DND-41 (cell line): ENCODE measurements at regions not wholly inside any gene's neighbourhood (a gene's known extent, or its start where the extent isn't known, plus 50 kb on each side); places are given as distances from the start of the nearest gene placed in this dataset.
A peak's percentile ranks its signal among the peaks of the same experiment; 100 is the strongest.

Source experiments
- ATAC-seq: fragments of 200-7000 bp; cut with Tn5 transposase; 3 replicates; pipeline ENCODE4 v1.9.1; 2021; ENCODE audit warnings: low read depth; ENCODE audit not compliant: insufficient read depth
- DNase-seq: peaks from one replicate; pipeline ENCODE4 v3.0.0-alpha.2; 2020
- H2AFZ ChIP-seq: 2 replicates; pipeline ENCODE4 v1.6.0; 2012; ENCODE audit warnings: low read depth, low read length
- H3K27ac ChIP-seq: 2 replicates; pipeline ENCODE4 v1.5.1; 2012; ENCODE audit warnings: low read length, inconsistent platforms
- H3K27me3 ChIP-seq: fragments of 200-600 bp; sonication (generic); 2 replicates; pipeline ENCODE4 v1.6.0; 2012; ENCODE audit warnings: low read length, mild to moderate bottlenecking, inconsistent platforms; ENCODE audit not compliant: insufficient read depth, poor library complexity
- H3K36me3 ChIP-seq: 2 replicates; pipeline ENCODE4 v1.5.1; 2012; ENCODE audit warnings: low read length, inconsistent platforms; ENCODE audit not compliant: insufficient read depth
- H3K4me1 ChIP-seq: 2 replicates; pipeline ENCODE4 v1.5.1; 2012; ENCODE audit warnings: mild to moderate bottlenecking, low read length; ENCODE audit not compliant: insufficient read depth
- H3K4me2 ChIP-seq: 2 replicates; pipeline ENCODE4 v1.6.0; 2012; ENCODE audit warnings: mild to moderate bottlenecking, moderate library complexity, low read length, inconsistent platforms; ENCODE audit not compliant: insufficient read depth
- H3K4me3 ChIP-seq, 2 experiments: fragments of 200-600 bp in 1 of 2; shearing (Covaris generic) in 1 of 2; 2 replicates each; pipeline ENCODE4 v1.5.1; 2012 to 2016; ENCODE audit warnings: inconsistent platforms in 2 of 2, low read length in 2 of 2, mild to moderate bottlenecking in 2 of 2, low read depth in 1 of 2, moderate library complexity in 1 of 2
- H3K79me2 ChIP-seq: 2 replicates; pipeline ENCODE4 v1.6.0; 2012; ENCODE audit warnings: low read length, inconsistent platforms; ENCODE audit not compliant: insufficient read depth
- H3K9ac ChIP-seq: 2 replicates; pipeline ENCODE4 v1.6.0; 2012; ENCODE audit warnings: low read depth, mild to moderate bottlenecking, inconsistent platforms, low read length, moderate library complexity
- H3K9me3 ChIP-seq: 2 replicates; pipeline ENCODE4 v1.5.1; 2012; ENCODE audit warnings: low read length, moderate library complexity, mild to moderate bottlenecking, inconsistent platforms; ENCODE audit not compliant: insufficient read depth, severe bottlenecking
- H4K20me1 ChIP-seq: 2 replicates; pipeline ENCODE4 v1.6.0; 2012; ENCODE audit warnings: low read length; ENCODE audit not compliant: insufficient read depth
- EZH2 ChIP-seq: IDR thresholded peaks from 3 replicates; pipeline ENCODE4 v1.6.1; 2012; ENCODE audit warnings: borderline replicate concordance, low read depth, mild to moderate bottlenecking, moderate library complexity, low read length, inconsistent platforms; ENCODE audit not compliant: severe bottlenecking
- TF ChIP-seq, protein P1 (sequence below): IDR thresholded peaks from 2 replicates; pipeline ENCODE4 v1.5.1; 2012; ENCODE audit warnings: borderline replicate concordance, low read length, moderate library complexity, mild to moderate bottlenecking; ENCODE audit not compliant: poor library complexity, severe bottlenecking; ENCODE audit errors: extremely low read depth

DNA sequence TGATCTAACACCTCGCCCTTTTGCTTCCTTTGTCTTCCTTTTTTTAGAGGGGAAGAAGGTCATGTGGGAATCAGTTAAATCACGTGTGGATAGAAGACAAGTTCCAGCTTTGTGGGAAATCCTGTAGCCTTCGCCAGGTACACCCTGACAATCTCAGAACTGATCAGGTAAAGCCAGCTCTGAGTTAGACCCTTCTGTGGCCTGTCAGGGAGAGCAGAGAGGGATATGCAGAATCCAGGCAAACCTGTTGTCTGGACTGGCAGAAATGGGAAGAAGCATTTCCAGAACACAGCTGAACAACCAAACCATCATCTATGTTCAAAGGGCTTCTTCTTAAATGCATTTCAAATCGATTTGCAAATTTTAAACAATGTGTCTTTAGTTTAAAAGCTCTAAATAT, 247.4 kb upstream of the FN1 start:
- Histone ChIP-seq H3K4me3 (no peak overlapping the region), H3K4me1 (peaks cover 17% of the 10 kb centered on the region), H3K79me2 (no peaks in the 10 kb centered on the region), H3K9ac (no peak overlapping the region), H3K36me3 (no peaks in the 10 kb centered on the region), H3K9me3 (no peaks in the 10 kb centered on the region), H3K4me2 (no peak overlapping the region), H3K27ac (no peak overlapping the region), H2AFZ (no peak overlapping the region), H4K20me1 (no peaks in the 10 kb centered on the region), H3K27me3 (peaks cover 4% of the 10 kb centered on the region)
- TF ChIP-seq, protein P1, sequence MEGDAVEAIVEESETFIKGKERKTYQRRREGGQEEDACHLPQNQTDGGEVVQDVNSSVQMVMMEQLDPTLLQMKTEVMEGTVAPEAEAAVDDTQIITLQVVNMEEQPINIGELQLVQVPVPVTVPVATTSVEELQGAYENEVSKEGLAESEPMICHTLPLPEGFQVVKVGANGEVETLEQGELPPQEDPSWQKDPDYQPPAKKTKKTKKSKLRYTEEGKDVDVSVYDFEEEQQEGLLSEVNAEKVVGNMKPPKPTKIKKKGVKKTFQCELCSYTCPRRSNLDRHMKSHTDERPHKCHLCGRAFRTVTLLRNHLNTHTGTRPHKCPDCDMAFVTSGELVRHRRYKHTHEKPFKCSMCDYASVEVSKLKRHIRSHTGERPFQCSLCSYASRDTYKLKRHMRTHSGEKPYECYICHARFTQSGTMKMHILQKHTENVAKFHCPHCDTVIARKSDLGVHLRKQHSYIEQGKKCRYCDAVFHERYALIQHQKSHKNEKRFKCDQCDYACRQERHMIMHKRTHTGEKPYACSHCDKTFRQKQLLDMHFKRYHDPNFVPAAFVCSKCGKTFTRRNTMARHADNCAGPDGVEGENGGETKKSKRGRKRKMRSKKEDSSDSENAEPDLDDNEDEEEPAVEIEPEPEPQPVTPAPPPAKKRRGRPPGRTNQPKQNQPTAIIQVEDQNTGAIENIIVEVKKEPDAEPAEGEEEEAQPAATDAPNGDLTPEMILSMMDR = no peak
- no peak for TF ChIP-seq EZH2
- no peak for DNase-seq
- ATAC-seq = no peak

DNA sequence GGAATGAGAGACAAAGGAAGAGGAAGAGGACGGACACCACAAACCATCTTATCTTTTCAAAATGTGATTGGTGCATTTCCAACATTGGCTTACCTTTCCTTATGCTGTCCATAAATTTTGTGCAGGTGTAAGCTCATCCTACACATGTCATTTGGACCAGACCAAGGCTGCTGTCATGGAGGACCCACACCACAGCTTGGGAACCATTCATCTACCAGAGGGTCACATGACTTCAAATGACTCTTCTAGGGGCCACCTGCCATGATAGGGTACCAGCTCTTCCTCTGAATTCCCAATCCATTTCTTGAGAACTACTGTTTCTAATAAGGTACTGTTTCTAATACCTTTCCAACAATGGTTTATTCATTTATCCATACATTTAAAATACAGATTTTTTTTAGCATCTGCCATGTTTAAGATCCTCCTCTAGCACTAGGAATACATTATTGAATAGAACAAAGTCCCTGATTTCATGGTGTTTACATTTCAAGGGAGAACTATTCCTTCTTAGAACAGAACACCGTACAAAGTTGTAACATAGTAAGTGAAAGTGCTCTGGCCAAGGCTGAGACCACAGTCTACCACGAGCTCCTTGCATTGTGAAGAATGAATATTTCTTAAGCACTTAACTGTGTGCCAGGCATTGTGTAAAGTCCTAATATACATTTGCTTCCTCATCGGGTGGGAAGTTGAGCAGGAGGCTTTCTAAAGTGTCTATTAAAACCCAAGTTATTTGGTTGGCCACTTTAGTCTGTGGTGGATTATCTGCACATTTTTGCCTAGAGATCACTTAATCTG, 246.1 kb upstream of the FN1 start:
- H3K9me3 ChIP-seq = no peaks in the 10 kb centered on the region
- H3K4me1 ChIP-seq = peaks cover 17% of the 10 kb centered on the region
- H3K4me2 ChIP-seq = peak overlapping the region; percentile 15; the same call in 1 of the 2 replicates

DNA sequence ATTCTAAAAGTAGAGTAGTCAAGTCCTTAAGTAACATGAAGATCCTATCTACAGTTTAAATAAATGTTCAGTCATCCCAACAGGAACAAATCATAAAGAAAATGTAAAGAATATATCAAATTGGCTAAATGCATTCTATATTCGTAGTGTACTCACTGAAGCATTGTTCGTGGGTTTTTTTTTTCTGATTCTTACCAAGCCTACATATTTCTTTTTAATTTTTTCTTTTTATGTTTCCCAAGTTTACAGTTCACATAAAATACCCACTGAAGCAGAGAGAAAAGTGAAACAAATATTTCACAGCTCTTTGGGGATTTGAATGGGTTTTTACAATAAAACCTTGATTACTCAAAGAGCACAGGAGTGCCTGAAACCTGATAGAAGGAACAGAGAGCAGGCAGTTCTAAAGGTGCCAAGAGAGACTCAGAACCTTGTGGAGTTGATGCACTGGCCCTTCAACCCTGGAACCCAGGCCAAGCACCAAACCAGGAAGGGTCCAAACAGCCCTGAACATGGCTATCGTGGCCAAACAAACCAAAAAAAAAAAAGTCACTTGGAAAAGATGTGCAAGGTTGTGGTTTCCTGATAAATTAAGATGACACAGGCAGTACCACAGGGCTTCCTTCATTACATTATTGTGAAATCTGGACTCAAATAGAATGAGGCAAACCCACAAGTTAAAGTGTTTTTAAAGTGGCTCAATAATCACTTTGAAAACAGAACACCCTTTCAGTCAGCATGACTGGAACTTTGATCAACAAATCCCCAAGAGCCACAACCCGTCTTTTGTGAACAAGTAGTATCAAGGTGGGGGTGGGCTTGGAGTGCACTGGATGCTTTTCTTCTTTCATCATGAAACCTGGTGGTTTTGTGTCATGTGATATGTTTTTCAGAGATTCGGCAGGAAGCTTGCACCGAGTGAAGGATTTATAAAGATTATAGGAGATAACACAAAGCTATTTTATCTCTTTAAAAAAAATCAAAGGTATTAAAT, 245.0 kb upstream of the FN1 start:
- H4K20me1 ChIP-seq = no peaks in the 10 kb centered on the region
- peak; percentile 93 for ATAC-seq
- peaks cover 17% of the 10 kb centered on the region for H3K4me1 ChIP-seq
- H3K4me2 ChIP-seq = no peak overlapping the region
- DNase-seq = peak; percentile 63
- no peaks in the 10 kb centered on the region for H3K9me3 ChIP-seq
- no peak overlapping the region for H2AFZ ChIP-seq
- no peak overlapping the region for H3K4me3 ChIP-seq
- no peak overlapping the region for H3K9ac ChIP-seq
- H3K27me3 ChIP-seq = peaks cover 4% of the 10 kb centered on the region
- TF ChIP-seq, protein P1 = no peak
- TF ChIP-seq EZH2 = no peak
- no peaks in the 10 kb centered on the region for H3K36me3 ChIP-seq
- H3K27ac ChIP-seq = no peak overlapping the region
- no peaks in the 10 kb centered on the region for H3K79me2 ChIP-seq

More for the DNA sequence above, 246.1 kb upstream of the FN1 start:
- peaks cover 4% of the 10 kb centered on the region for H3K27me3 ChIP-seq
- DNase-seq (no peak), ATAC-seq (no peak)
- H3K36me3 ChIP-seq = no peaks in the 10 kb centered on the region
- H3K27ac ChIP-seq = no peak overlapping the region
- H2AFZ ChIP-seq = no peak overlapping the region
- no peaks in the 10 kb centered on the region for H3K79me2 ChIP-seq
- H3K4me3 ChIP-seq = no peak overlapping the region
- no peaks in the 10 kb centered on the region for H4K20me1 ChIP-seq
- no peak overlapping the region for H3K9ac ChIP-seq
- TF ChIP-seq, protein P1 = no peak
- TF ChIP-seq EZH2 = no peak
